GM12878 (cell line): ENCODE measurements at regions not wholly inside any gene's neighbourhood (a gene's known extent, or its start where the extent isn't known, plus 50 kb on each side); places are given as distances from the start of the nearest gene placed in this dataset.

Experiments
- ATF2 ChIP-seq: IDR thresholded peaks from 2 replicates; pipeline ENCODE4 v1.6.1; 2012; ENCODE audit warnings: low read length, inconsistent platforms
- BHLHE40 ChIP-seq, 2 experiments: fragments of 450-650 bp in 1 of 2; IDR thresholded peaks; 2 replicates each; pipeline ENCODE4 v1.6.1; 2011 to 2017; ENCODE audit warnings: low read depth in 2 of 2, borderline replicate concordance in 1 of 2, improper control_type of control experiment in 1 of 2, low read length in 1 of 2, mild to moderate bottlenecking in 1 of 2
- EP300 ChIP-seq, 2 experiments: fragments of 150-350 bp in 1 of 2; IDR thresholded peaks; 2 replicates each; pipeline ENCODE4 v1.6.1; 2011 to 2012; ENCODE audit warnings: low read depth in 2 of 2, low read length in 2 of 2, borderline replicate concordance in 1 of 2, improper control_type of control experiment in 1 of 2, inconsistent platforms in 1 of 2; ENCODE audit not compliant: control insufficient read depth in 1 of 2
- GATAD2B ChIP-seq: fragments of 450-650 bp; conservative IDR thresholded peaks from 2 replicates; pipeline ENCODE4 v1.6.1; 2017; ENCODE audit warnings: low read depth, mild to moderate bottlenecking, moderate library complexity
- POLR2A ChIP-seq: IDR thresholded peaks from 2 replicates; pipeline ENCODE4 v1.6.1; 2011; ENCODE audit warnings: low read depth, mild to moderate bottlenecking, low read length
- SREBF1 ChIP-seq: IDR thresholded peaks from 2 replicates; pipeline ENCODE4 v1.6.1; 2012; ENCODE audit warnings: mild to moderate bottlenecking, low read length

- TF ChIP-seq GATAD2B, result no peak
- no peak for TF ChIP-seq ATF2
- no peak for TF ChIP-seq SREBF1
- no peak for TF ChIP-seq EP300 (IDR thresholded peaks at IDR 0.05; ENCODE audit: borderline replicate concordance in 1 of 2, control insufficient read depth in 1 of 2, low read depth in 2 of 2, low read length in 2 of 2)
- no peak for TF ChIP-seq POLR2A
- TF ChIP-seq BHLHE40 (IDR thresholded peaks at IDR 0.05; ENCODE audit: borderline replicate concordance in 1 of 2, low read depth in 2 of 2, low read length in 1 of 2), result no peak
Observed at GRCh38 chr16:35557731-35558130, 2098.3 kb downstream of the TP53TG3F start.
